ENCODE measurements at regions not wholly inside any gene's neighbourhood (a gene's known extent, or its start where the extent isn't known, plus 50 kb on each side); places are given as distances from the start of the nearest gene placed in this dataset.

DNA sequence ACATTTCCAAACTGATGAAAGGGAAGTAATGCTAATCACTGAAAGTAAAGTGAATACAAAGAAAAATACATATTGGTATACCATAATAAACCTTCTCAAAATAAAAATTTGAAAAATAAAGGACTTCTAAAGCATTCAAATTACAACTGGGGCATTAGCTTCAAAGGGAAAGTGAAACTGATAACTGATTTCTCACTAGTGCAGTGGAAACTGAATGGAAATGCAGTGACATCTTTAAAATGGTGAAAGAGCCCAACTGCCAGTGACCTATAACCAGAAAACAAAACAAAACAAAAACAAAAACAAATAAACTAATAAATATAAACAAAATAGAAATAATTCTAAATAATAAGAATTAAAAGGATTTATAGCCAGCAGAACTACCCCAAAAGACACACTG is 297.5 kb upstream of the GRIN3A start:
- Mint-ChIP-seq H3K27ac (no peak overlapping the region), H3K4me3 (no peak overlapping the region), H3K9me3 (peaks cover 0 to 9% (median under 1%) of the 10 kb centered on the region in 11 donors), H3K27me3 (no peaks in the 10 kb centered on the region), H3K36me3 (no peaks in the 10 kb centered on the region), H3K4me1 (peaks cover 0 to 2% (median 0%) of the 10 kb centered on the region in 7 donors)
- H3K4me3 ChIP-seq (ENCODE audit: low read length) = no peak overlapping the region
- no peak for DNase-seq
- no peak for ATAC-seq
- POLR2A ChIA-PET = interaction anchor here (0.6 kb wide), 1 partner anchor 343 kb away, joined by 3 read pairs; no protein-coding TSS in a partner anchor
- H3K27ac ChIP-seq (ENCODE audit: low read depth, low read length) = no peak overlapping the region
- no peaks in the 10 kb centered on the region for H3K4me1 ChIP-seq (ENCODE audit: control insufficient read depth in 2 of 2, insufficient read depth in 2 of 2, low read length in 2 of 2)
- H3K9me3 ChIP-seq (ENCODE audit: control insufficient read depth in 2 of 3, low read length in 3 of 3) = no peaks in the 10 kb centered on the region
- no peaks in the 10 kb centered on the region for H3K36me3 ChIP-seq (ENCODE audit: control insufficient read depth in 2 of 3, insufficient read depth in 3 of 3, low read length in 3 of 3)
- CTCF ChIA-PET = interaction anchor here (0.6 kb wide), 1 partner anchor 733 kb away, joined by 3 read pairs; no protein-coding TSS in a partner anchor
- H3K27me3 ChIP-seq (ENCODE audit: control insufficient read depth in 2 of 2, insufficient read depth in 2 of 2, low read length in 2 of 2) = no peaks in the 10 kb centered on the region
- intact Hi-C loops (cut with micrococcal nuclease) = no loop called here

DNA sequence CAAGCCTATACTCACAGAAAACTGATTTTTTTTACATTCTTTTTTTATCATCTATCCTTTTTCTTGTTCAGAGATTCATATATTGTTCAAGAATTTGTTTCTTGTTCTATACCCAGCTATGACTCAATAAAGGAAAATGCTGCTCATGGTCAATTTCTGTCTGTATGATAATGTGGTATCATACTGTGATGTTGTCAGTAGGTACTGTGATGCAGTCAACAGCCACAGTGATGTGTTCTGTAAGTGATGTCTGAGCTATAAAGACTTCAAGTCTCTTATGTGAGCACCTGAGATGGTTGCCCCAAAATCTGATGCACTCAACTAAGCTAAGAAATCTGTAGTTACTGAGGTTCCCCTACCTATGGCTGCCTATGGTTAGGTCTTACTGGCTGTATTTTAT is 294.2 kb upstream of the GRIN3A start:
- H3K36me3 Mint-ChIP-seq = peaks cover 0 to 3% (median 0%) of the 10 kb centered on the region in 5 donors
- intact Hi-C loops (cut with micrococcal nuclease) = no loop called here

DNA sequence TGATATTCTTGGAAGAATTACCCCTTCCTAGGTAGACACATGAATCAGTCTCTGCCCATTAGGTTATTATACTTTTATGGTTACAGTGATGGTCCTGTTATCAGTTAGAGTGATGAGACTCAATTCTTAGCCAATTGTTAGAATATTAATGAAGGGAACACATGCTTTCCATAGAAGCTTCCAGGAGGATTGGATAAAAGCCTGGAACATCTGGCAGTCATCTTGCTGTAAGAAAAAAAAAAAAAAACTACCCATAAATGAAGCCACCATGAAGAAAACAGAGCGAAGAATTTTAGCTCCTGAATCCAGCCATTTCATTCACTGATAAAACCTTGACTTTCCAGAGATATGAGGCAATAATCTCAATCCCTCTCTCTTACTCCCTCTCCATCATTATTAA is 262.5 kb upstream of the GRIN3A start:
- Histone ChIP-seq H3K9me3 (ENCODE audit: control insufficient read depth in 2 of 3, low read length in 3 of 3) (no peaks in the 10 kb centered on the region), H3K27me3 (ENCODE audit: control insufficient read depth in 2 of 2, insufficient read depth in 2 of 2, low read length in 2 of 2) (no peaks in the 10 kb centered on the region), H3K4me3 (ENCODE audit: low read length) (no peak overlapping the region), H3K27ac (ENCODE audit: low read depth, low read length) (no peak overlapping the region), H3K36me3 (ENCODE audit: control insufficient read depth in 2 of 3, insufficient read depth in 3 of 3, low read length in 3 of 3) (no peaks in the 10 kb centered on the region), H3K4me1 (ENCODE audit: control insufficient read depth in 2 of 2, insufficient read depth in 2 of 2, low read length in 2 of 2) (no peaks in the 10 kb centered on the region)
- Mint-ChIP-seq H3K27ac (no peak overlapping the region), H3K4me3 (no peak overlapping the region), H3K27me3 (peaks cover 0 to 3% (median 0%) of the 10 kb centered on the region in 5 donors), H3K4me1 (no peaks in the 10 kb centered on the region), H3K9me3 (peaks cover 0 to 6% (median 0%) of the 10 kb centered on the region in 11 donors), H3K36me3 (no peaks in the 10 kb centered on the region)
- intact Hi-C loops (cut with micrococcal nuclease) = no loop called here
- POLR2A ChIA-PET = no interaction called here
- no peak for DNase-seq
- ATAC-seq = no peak
- CTCF ChIA-PET = no interaction called here

More for the DNA sequence above, 294.2 kb upstream of the GRIN3A start:
- no peaks in the 10 kb centered on the region for H3K27me3 ChIP-seq (ENCODE audit: control insufficient read depth in 2 of 2, insufficient read depth in 2 of 2, low read length in 2 of 2)
- no peak overlapping the region for H3K4me3 Mint-ChIP-seq
- H3K4me1 Mint-ChIP-seq = peaks cover 0 to 2% (median 0%) of the 10 kb centered on the region in 7 donors
- H3K27ac ChIP-seq (ENCODE audit: low read depth, low read length) = no peak overlapping the region
- no peaks in the 10 kb centered on the region for H3K36me3 ChIP-seq (ENCODE audit: control insufficient read depth in 2 of 3, insufficient read depth in 3 of 3, low read length in 3 of 3)
- ChIA-PET CTCF (no interaction called here), POLR2A (no interaction called here)
- no peak for DNase-seq
- no peak for ATAC-seq
- H3K27ac Mint-ChIP-seq = no peak overlapping the region
- no peaks in the 10 kb centered on the region for H3K4me1 ChIP-seq (ENCODE audit: control insufficient read depth in 2 of 2, insufficient read depth in 2 of 2, low read length in 2 of 2)
- peaks cover 0 to 11% (median 5%) of the 10 kb centered on the region in 11 donors for H3K9me3 Mint-ChIP-seq
- no peak overlapping the region for H3K4me3 ChIP-seq (ENCODE audit: low read length)
- no peaks in the 10 kb centered on the region for H3K27me3 Mint-ChIP-seq
- H3K9me3 ChIP-seq (ENCODE audit: control insufficient read depth in 2 of 3, low read length in 3 of 3) = peaks cover 0 to 2% (median 0%) of the 10 kb centered on the region in 3 experiments

DNA sequence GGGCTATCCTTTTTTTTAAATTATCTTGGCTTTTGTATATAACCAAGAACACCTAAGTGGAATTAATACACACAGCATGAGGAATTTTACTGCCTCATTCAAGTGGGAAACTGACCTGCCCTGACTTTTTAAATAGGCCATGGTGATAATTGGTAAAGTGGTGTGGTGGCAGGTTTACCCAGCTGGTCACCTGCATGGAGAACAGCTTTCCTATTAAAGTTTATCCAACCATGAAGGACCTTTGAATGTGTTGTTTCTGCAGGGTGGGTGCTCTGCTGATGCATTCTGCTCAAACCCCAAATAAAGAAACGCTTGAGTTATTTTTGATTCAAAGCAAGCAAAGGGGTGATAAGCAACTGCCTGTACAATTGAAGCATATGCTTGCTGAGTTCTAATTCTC is 261.0 kb upstream of the GRIN3A start:
- Histone ChIP-seq H3K9me3 (ENCODE audit: control insufficient read depth in 2 of 3, low read length in 3 of 3) (no peaks in the 10 kb centered on the region), H3K27me3 (ENCODE audit: control insufficient read depth in 2 of 2, insufficient read depth in 2 of 2, low read length in 2 of 2) (no peaks in the 10 kb centered on the region), H3K4me3 (ENCODE audit: low read length) (no peak overlapping the region), H3K4me1 (ENCODE audit: control insufficient read depth in 2 of 2, insufficient read depth in 2 of 2, low read length in 2 of 2) (no peaks in the 10 kb centered on the region), H3K27ac (ENCODE audit: low read depth, low read length) (no peak overlapping the region), H3K36me3 (ENCODE audit: control insufficient read depth in 2 of 3, insufficient read depth in 3 of 3, low read length in 3 of 3) (no peaks in the 10 kb centered on the region)
- H3K27ac Mint-ChIP-seq = no peak overlapping the region
- no peaks in the 10 kb centered on the region for H3K36me3 Mint-ChIP-seq
- intact Hi-C loops (cut with micrococcal nuclease) = no loop called here
- peaks cover 0 to 6% (median 0%) of the 10 kb centered on the region in 11 donors for H3K9me3 Mint-ChIP-seq
- ChIA-PET CTCF (no interaction called here), POLR2A (no interaction called here)
- no peaks in the 10 kb centered on the region for H3K4me1 Mint-ChIP-seq
- peaks cover 0 to 5% (median 0%) of the 10 kb centered on the region in 5 donors for H3K27me3 Mint-ChIP-seq
- DNase-seq (no peak), ATAC-seq (no peak)
- no peak overlapping the region for H3K4me3 Mint-ChIP-seq

DNA sequence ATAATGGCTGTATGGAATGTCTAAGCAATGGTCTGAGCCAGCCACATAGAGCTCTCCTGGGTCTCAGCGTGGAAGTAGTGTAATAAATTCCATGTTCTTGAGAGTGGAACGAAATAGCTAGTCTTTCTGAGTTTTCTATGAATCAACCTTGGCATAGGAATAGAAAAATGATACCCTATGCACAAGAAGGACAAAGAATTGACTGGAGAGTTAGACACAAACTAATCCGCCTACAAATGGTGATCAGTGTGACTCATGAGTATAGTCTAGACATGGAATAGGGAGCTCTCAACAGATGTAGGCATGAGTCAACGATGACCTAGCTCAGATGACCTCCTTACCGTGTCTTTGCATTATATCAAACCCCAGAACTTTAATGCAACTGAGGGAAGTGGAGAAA is 256.8 kb upstream of the GRIN3A start:
- peaks cover 0 to 6% (median 0%) of the 10 kb centered on the region in 11 donors for H3K9me3 Mint-ChIP-seq
- H3K36me3 Mint-ChIP-seq = no peaks in the 10 kb centered on the region
- Histone ChIP-seq H3K36me3 (ENCODE audit: control insufficient read depth in 2 of 3, insufficient read depth in 3 of 3, low read length in 3 of 3) (no peaks in the 10 kb centered on the region), H3K27me3 (ENCODE audit: control insufficient read depth in 2 of 2, insufficient read depth in 2 of 2, low read length in 2 of 2) (no peaks in the 10 kb centered on the region), H3K4me1 (ENCODE audit: control insufficient read depth in 2 of 2, insufficient read depth in 2 of 2, low read length in 2 of 2) (no peaks in the 10 kb centered on the region), H3K9me3 (ENCODE audit: control insufficient read depth in 2 of 3, low read length in 3 of 3) (no peaks in the 10 kb centered on the region), H3K27ac (ENCODE audit: low read depth, low read length) (no peak overlapping the region), H3K4me3 (ENCODE audit: low read length) (no peak overlapping the region)
- ChIA-PET CTCF (no interaction called here), POLR2A (no interaction called here)
- no peak for DNase-seq
- no peak overlapping the region for H3K4me3 Mint-ChIP-seq
- no peak overlapping the region for H3K27ac Mint-ChIP-seq
- peaks cover 0 to 10% (median 0%) of the 10 kb centered on the region in 5 donors for H3K27me3 Mint-ChIP-seq
- H3K4me1 Mint-ChIP-seq = no peaks in the 10 kb centered on the region
- intact Hi-C loops (cut with micrococcal nuclease) = no loop called here
- no peak for ATAC-seq

DNA sequence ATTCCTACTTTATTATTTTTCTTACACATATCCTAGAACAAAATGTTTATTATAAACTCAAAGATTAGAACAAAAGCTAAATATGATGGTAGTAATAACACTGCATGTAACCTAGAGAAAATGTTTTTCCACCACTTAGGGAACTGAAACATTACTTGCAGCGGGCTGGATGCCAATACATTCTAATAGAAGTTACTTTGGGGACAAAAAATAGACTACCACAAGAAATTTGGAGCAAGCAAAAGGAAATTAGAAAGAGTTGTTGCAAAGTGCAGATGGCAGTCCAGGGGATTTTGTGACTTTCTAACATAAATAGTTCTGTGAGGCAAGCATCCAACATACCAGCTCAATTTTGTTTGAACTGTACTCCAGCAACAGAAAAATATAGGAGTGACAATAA is 255.3 kb upstream of the GRIN3A start:
- ChIA-PET POLR2A (no interaction called here), CTCF (no interaction called here)
- ATAC-seq = no peak
- H3K4me3 ChIP-seq (ENCODE audit: low read length) = no peak overlapping the region
- no peak overlapping the region for H3K27ac ChIP-seq (ENCODE audit: low read depth, low read length)
- H3K9me3 ChIP-seq (ENCODE audit: control insufficient read depth in 2 of 3, low read length in 3 of 3) = no peaks in the 10 kb centered on the region
- Mint-ChIP-seq H3K9me3 (peaks cover 0 to 6% (median 0%) of the 10 kb centered on the region in 11 donors), H3K27ac (no peak overlapping the region), H3K4me1 (no peaks in the 10 kb centered on the region), H3K4me3 (no peak overlapping the region), H3K27me3 (peaks cover 0 to 10% (median 0%) of the 10 kb centered on the region in 5 donors), H3K36me3 (no peaks in the 10 kb centered on the region)
- intact Hi-C loops (cut with micrococcal nuclease) = no loop called here
- DNase-seq = no peak
- H3K27me3 ChIP-seq (ENCODE audit: control insufficient read depth in 2 of 2, insufficient read depth in 2 of 2, low read length in 2 of 2) = no peaks in the 10 kb centered on the region
- no peaks in the 10 kb centered on the region for H3K4me1 ChIP-seq (ENCODE audit: control insufficient read depth in 2 of 2, insufficient read depth in 2 of 2, low read length in 2 of 2)
- H3K36me3 ChIP-seq (ENCODE audit: control insufficient read depth in 2 of 3, insufficient read depth in 3 of 3, low read length in 3 of 3) = no peaks in the 10 kb centered on the region

DNA sequence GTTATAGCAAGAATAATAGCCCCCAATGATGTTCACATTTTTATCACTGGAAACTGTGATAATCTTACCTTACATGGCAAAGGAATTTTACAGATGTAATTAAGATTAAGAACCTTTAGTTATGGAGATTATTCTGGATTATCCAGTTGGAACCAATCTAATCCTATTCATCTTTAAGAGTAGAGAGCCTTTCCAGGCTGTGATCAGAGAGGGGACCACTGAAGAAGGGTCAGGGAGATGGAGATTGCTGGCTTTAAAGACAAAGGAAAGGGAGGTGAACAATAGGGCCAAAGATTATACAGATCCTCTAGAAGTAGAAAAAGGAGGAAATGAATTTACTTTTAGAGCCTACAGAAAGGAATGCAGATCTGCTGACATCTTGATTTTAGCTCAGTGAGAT is 253.5 kb upstream of the GRIN3A start:
- H3K27ac Mint-ChIP-seq = no peak overlapping the region
- ATAC-seq (no peak), DNase-seq (no peak)
- H3K36me3 Mint-ChIP-seq = no peaks in the 10 kb centered on the region
- intact Hi-C loops (cut with micrococcal nuclease) = no loop called here
- no peak overlapping the region for H3K4me3 Mint-ChIP-seq
- no peak overlapping the region for H3K27ac ChIP-seq (ENCODE audit: low read depth, low read length)
- ChIA-PET POLR2A (no interaction called here), CTCF (no interaction called here)
- H3K9me3 Mint-ChIP-seq = peaks cover 0 to 6% (median 0%) of the 10 kb centered on the region in 11 donors
- H3K27me3 ChIP-seq (ENCODE audit: control insufficient read depth in 2 of 2, insufficient read depth in 2 of 2, low read length in 2 of 2) = no peaks in the 10 kb centered on the region
- H3K36me3 ChIP-seq (ENCODE audit: control insufficient read depth in 2 of 3, insufficient read depth in 3 of 3, low read length in 3 of 3) = no peaks in the 10 kb centered on the region
- no peak overlapping the region for H3K4me3 ChIP-seq (ENCODE audit: low read length)
- peaks cover 0 to 10% (median 0%) of the 10 kb centered on the region in 5 donors for H3K27me3 Mint-ChIP-seq
- no peaks in the 10 kb centered on the region for H3K4me1 ChIP-seq (ENCODE audit: control insufficient read depth in 2 of 2, insufficient read depth in 2 of 2, low read length in 2 of 2)
- H3K9me3 ChIP-seq (ENCODE audit: control insufficient read depth in 2 of 3, low read length in 3 of 3) = no peaks in the 10 kb centered on the region
- H3K4me1 Mint-ChIP-seq = no peaks in the 10 kb centered on the region
